AG09309 (cell line): ENCODE measurements at regions not wholly inside any gene's neighbourhood (a gene's known extent, or its start where the extent isn't known, plus 50 kb on each side); places are given as distances from the start of the nearest gene placed in this dataset.
A peak's percentile ranks its signal among the peaks of the same experiment; 100 is the strongest.

Experiments used
- DNase-seq: peaks from one replicate; pipeline ENCODE4 v3.0.0-alpha.2; 2010; ENCODE audit warnings: low read depth
- H3K4me3 ChIP-seq: 2 replicates; pipeline ENCODE4 v1.5.1; 2011; ENCODE audit warnings: mild to moderate bottlenecking, low read depth, low read length, moderate library complexity; ENCODE audit not compliant: control insufficient read depth
- CTCF ChIP-seq: IDR thresholded peaks from 2 replicates; pipeline ENCODE4 v1.5.1; 2011; ENCODE audit warnings: mild to moderate bottlenecking, low read depth, low read length, inconsistent platforms; ENCODE audit not compliant: insufficient read depth, control insufficient read depth; ENCODE audit errors: missing control alignments

GRCh38 chr16:51651061-51651466 lies 500.0 kb upstream of the SALL1 start:
- DNase-seq = no peak
- TF ChIP-seq CTCF = no peak
- no peak overlapping the region for H3K4me3 ChIP-seq

GRCh38 chr16:51649631-51650030 lies 498.6 kb upstream of the SALL1 start:
- TF ChIP-seq CTCF = no peak
- DNase-seq = no peak
- no peak overlapping the region for H3K4me3 ChIP-seq

DNA sequence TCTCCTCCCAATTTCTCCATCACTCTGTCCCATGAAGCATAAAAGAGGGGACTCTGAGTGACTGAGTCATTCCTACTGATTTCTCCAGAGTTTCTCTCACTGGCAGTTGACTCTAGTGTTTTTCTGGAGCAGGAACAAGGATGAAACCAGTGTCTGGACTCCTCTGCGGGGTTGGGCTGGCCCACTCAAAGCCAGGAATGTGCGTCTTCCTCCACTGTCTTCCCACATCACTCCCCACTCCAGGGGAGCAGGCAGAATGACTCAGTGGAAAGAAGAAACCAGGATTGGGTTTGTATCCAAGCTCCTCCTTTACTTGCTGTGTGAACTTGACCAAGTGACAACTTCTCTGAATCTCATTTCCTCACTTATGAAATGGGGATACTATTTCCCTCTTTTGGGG lies 497.5 kb upstream of the SALL1 start:
- no peak for TF ChIP-seq CTCF
- no peak overlapping the region for H3K4me3 ChIP-seq
- peak; percentile 41 for DNase-seq

GRCh38 chr16:51641191-51641765 lies 490.2 kb upstream of the SALL1 start:
- TF ChIP-seq CTCF = no peak
- no peak for DNase-seq
- H3K4me3 ChIP-seq = no peak overlapping the region

DNA sequence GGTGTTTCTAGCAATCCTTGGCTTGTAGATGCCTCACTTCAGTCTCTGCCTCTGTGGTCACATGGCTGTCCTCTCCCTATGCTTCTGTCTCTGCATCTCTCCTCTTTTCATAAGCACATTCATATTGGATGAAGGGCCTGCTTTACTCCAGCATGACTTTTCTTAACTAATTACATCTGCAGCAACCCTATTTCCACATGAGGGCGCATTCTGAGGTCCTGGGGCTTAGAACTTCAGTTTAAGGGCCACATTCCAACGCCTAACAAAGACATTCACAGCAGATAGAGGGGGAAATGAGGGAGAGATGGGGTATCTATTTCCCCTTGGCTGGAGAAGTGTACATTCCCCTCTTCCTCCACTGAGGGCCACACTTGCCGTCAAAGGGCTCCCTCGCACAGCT lies 489.1 kb upstream of the SALL1 start:
- no peak for DNase-seq
- H3K4me3 ChIP-seq = no peak overlapping the region
- no peak for TF ChIP-seq CTCF

DNA sequence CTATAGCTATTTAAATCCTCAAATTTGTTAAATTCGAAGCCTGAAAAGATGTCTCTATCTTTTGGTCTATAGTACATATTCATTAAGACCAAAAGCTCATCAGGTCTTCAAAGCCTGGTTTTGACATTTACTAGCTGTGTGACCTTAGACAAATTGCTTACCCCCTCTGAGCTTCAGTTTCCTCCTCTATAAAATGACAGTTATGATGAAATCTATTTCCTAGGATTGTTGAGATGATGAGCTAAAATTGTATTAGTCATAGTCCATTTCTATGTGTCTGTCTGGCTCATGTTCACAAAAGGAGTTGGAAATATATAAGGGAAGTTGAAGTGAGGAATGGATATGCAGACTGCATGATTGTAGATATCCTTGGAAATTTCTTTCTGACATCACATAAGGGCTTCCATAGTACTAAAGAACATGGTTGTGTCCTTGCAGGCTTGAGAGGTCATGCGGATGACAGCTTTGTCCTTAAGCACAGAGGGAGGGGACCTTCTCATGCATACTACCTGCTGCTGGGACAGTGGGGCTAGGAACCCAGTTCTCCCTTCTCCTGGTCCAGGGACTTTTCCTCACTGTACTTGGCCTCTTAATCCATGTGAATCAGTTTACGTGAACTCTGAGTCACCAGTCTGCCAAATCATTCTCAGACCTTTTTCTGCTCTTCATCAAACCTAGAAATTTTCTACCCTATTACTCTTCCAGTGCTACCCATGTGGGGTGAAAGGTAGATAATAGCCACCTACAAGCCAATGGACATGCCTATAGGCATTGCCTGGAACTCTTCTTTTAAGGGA lies 487.5 kb upstream of the SALL1 start:
- no peak for DNase-seq
- TF ChIP-seq CTCF = no peak
- no peak overlapping the region for H3K4me3 ChIP-seq
